ENCODE measurements at regions not wholly inside any gene's neighbourhood (a gene's known extent, or its start where the extent isn't known, plus 50 kb on each side); places are given as distances from the start of the nearest gene placed in this dataset.

DNA sequence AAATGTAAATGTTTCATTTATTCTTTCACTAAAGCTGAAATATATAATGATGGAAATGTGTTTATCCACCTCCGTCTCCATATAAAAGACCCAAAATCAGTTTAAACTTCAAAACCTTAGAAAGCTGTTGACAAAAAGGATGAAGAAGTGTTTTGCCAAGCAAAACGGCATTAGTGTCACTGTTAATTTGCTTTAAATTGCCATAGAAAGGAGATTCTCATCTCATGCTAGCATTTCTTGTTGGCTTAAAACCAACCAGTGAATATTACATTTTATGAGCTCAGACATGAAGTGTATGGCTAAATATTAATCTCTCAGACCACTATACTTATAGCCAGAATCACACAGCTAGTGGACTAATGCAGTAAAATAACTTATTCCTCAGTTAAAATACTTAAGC is 398.8 kb downstream of the KIF2B start:
- no peak overlapping the region for H3K9ac ChIP-seq (ENCODE audit: control insufficient read depth, extremely low read depth, insufficient read depth, low read length)
- H3K27me3 ChIP-seq (ENCODE audit: control insufficient read depth, extremely low read depth, insufficient read depth, low read length) = no peaks in the 10 kb centered on the region
- FAIRE-seq = no peak
- H3K4me3 ChIP-seq (ENCODE audit: control insufficient read depth in 2 of 3, extremely low read depth in 1 of 3, insufficient read depth in 2 of 3, low read depth in 1 of 3, low read length in 3 of 3) = no peak overlapping the region
- no peaks in the 10 kb centered on the region for H3K36me3 ChIP-seq (ENCODE audit: control insufficient read depth in 2 of 2, extremely low read depth in 1 of 2, insufficient read depth in 2 of 2, low read length in 2 of 2)
- H2AFZ ChIP-seq (ENCODE audit: control insufficient read depth, low read length) = no peak overlapping the region
- no peaks in the 10 kb centered on the region for H3K9me3 ChIP-seq (ENCODE audit: control insufficient read depth, low read depth, low read length)
- no peak overlapping the region for H3K27ac ChIP-seq (ENCODE audit: control insufficient read depth, insufficient read depth, low read length)
- no peaks in the 10 kb centered on the region for H3K9me1 ChIP-seq (ENCODE audit: control insufficient read depth, extremely low read depth, insufficient read depth, low read length)
- H3K4me2 ChIP-seq (ENCODE audit: control insufficient read depth, extremely low read depth, insufficient read depth, low read depth, low read length) = no peak overlapping the region
- H3K79me2 ChIP-seq (ENCODE audit: control insufficient read depth, insufficient read depth, low read length) = no peaks in the 10 kb centered on the region
- dilution Hi-C loops (cut with MboI; ENCODE audit: extremely low pct_ligation_motif_present, low sequenced_read_pairs) = no loop called here
- H4K20me1 ChIP-seq (ENCODE audit: control insufficient read depth, extremely low read depth, insufficient read depth, low read length) = no peaks in the 10 kb centered on the region
- TF ChIP-seq EZH2 (IDR thresholded peaks at IDR 0.05; ENCODE audit: low read length) = no peak
- TF ChIP-seq, protein P1, sequence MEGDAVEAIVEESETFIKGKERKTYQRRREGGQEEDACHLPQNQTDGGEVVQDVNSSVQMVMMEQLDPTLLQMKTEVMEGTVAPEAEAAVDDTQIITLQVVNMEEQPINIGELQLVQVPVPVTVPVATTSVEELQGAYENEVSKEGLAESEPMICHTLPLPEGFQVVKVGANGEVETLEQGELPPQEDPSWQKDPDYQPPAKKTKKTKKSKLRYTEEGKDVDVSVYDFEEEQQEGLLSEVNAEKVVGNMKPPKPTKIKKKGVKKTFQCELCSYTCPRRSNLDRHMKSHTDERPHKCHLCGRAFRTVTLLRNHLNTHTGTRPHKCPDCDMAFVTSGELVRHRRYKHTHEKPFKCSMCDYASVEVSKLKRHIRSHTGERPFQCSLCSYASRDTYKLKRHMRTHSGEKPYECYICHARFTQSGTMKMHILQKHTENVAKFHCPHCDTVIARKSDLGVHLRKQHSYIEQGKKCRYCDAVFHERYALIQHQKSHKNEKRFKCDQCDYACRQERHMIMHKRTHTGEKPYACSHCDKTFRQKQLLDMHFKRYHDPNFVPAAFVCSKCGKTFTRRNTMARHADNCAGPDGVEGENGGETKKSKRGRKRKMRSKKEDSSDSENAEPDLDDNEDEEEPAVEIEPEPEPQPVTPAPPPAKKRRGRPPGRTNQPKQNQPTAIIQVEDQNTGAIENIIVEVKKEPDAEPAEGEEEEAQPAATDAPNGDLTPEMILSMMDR (optimal IDR thresholded peaks at IDR 0.05 in 1 of 3, IDR thresholded peaks at IDR 0.05 in 1 of 3, conservative IDR thresholded peaks at IDR 0.05 in 1 of 3; ENCODE audit: extremely low read depth in 1 of 3, insufficient read depth in 2 of 3, low read length in 3 of 3) = no peak
- no peak for DNase-seq (ENCODE audit: low read depth, low spot score)
- no peaks in the 10 kb centered on the region for H3K4me1 ChIP-seq (ENCODE audit: control insufficient read depth, extremely low read depth, insufficient read depth, low read length)

DNA sequence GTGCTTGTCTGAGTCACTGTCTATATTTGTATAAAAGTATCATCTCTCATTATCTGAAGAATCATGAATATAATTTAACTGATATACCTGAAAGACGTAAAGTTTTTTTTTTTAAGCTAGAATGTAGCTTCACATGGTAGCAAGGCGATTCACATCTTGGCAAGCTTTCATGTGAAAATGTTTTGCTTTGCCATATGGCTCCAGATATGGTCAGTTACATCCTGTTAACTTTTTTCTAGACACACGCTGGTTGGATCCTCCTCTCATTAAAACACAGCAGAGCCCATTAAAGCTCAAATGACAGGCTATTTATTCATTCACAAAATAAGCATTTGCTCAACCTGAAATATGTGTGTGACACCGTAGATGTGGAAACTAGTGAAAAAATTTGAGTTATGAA is 412.8 kb downstream of the KIF2B start:
- no peak for FAIRE-seq
- H3K4me2 ChIP-seq (ENCODE audit: control insufficient read depth, extremely low read depth, insufficient read depth, low read depth, low read length) = no peak overlapping the region
- DNase-seq (ENCODE audit: low read depth, low spot score) = no peak
- H3K27ac ChIP-seq (ENCODE audit: control insufficient read depth, insufficient read depth, low read length) = no peak overlapping the region
- H3K9ac ChIP-seq (ENCODE audit: control insufficient read depth, extremely low read depth, insufficient read depth, low read length) = no peak overlapping the region
- TF ChIP-seq EZH2 (IDR thresholded peaks at IDR 0.05; ENCODE audit: low read length) = no peak
- TF ChIP-seq, protein P1 (optimal IDR thresholded peaks at IDR 0.05 in 1 of 3, IDR thresholded peaks at IDR 0.05 in 1 of 3, conservative IDR thresholded peaks at IDR 0.05 in 1 of 3; ENCODE audit: extremely low read depth in 1 of 3, insufficient read depth in 2 of 3, low read length in 3 of 3) = no peak
- no peaks in the 10 kb centered on the region for H4K20me1 ChIP-seq (ENCODE audit: control insufficient read depth, extremely low read depth, insufficient read depth, low read length)
- H3K9me3 ChIP-seq (ENCODE audit: control insufficient read depth, low read depth, low read length) = no peaks in the 10 kb centered on the region
- H3K4me3 ChIP-seq (ENCODE audit: control insufficient read depth in 2 of 3, extremely low read depth in 1 of 3, insufficient read depth in 2 of 3, low read depth in 1 of 3, low read length in 3 of 3) = no peak overlapping the region
- no peaks in the 10 kb centered on the region for H3K9me1 ChIP-seq (ENCODE audit: control insufficient read depth, extremely low read depth, insufficient read depth, low read length)
- H2AFZ ChIP-seq (ENCODE audit: control insufficient read depth, low read length) = no peak overlapping the region
- no peaks in the 10 kb centered on the region for H3K4me1 ChIP-seq (ENCODE audit: control insufficient read depth, extremely low read depth, insufficient read depth, low read length)
- no peaks in the 10 kb centered on the region for H3K27me3 ChIP-seq (ENCODE audit: control insufficient read depth, extremely low read depth, insufficient read depth, low read length)
- H3K79me2 ChIP-seq (ENCODE audit: control insufficient read depth, insufficient read depth, low read length) = no peaks in the 10 kb centered on the region
- dilution Hi-C loops (cut with MboI; ENCODE audit: extremely low pct_ligation_motif_present, low sequenced_read_pairs) = no loop called here
- H3K36me3 ChIP-seq (ENCODE audit: control insufficient read depth in 2 of 2, extremely low read depth in 1 of 2, insufficient read depth in 2 of 2, low read length in 2 of 2) = no peaks in the 10 kb centered on the region
